ENCODE measurements at regions not wholly inside any gene's neighbourhood (a gene's known extent, or its start where the extent isn't known, plus 50 kb on each side); places are given as distances from the start of the nearest gene placed in this dataset.

- TF ChIP-seq CTCF (IDR thresholded peaks at IDR 0.05) = no peak
- H3K36me3 Mint-ChIP-seq (ENCODE audit: low read depth) = no peaks in the 10 kb centered on the region
- peaks cover 34% of the 10 kb centered on the region for H3K9me3 Mint-ChIP-seq (ENCODE audit: low read depth)
- no peaks in the 10 kb centered on the region for H3K4me1 Mint-ChIP-seq (ENCODE audit: low read depth)
- no peak for DNase-seq (ENCODE audit: low spot score)
- H3K4me3 Mint-ChIP-seq (ENCODE audit: unreplicated experiment) = no peak overlapping the region
- no peak overlapping the region for H3K27ac Mint-ChIP-seq (ENCODE audit: unreplicated experiment)
- H3K27me3 Mint-ChIP-seq (ENCODE audit: low read depth) = no peaks in the 10 kb centered on the region
Observed at GRCh38 chr9:1421436-1421835, 371.3 kb downstream of the DMRT2 start.

- Mint-ChIP-seq H3K4me1 (ENCODE audit: low read depth) (no peaks in the 10 kb centered on the region), H3K27ac (ENCODE audit: unreplicated experiment) (no peak overlapping the region), H3K36me3 (ENCODE audit: low read depth) (no peaks in the 10 kb centered on the region), H3K4me3 (ENCODE audit: unreplicated experiment) (no peak overlapping the region), H3K27me3 (ENCODE audit: low read depth) (peaks cover 1% of the 10 kb centered on the region), H3K9me3 (ENCODE audit: low read depth) (peaks cover 18% of the 10 kb centered on the region)
- DNase-seq (ENCODE audit: low spot score) = no peak
- TF ChIP-seq CTCF (IDR thresholded peaks at IDR 0.05) = no peak
Observed at GRCh38 chr9:1427875-1428274, 377.7 kb downstream of the DMRT2 start.

GRCh38 chr9:1429297-1429696 lies 379.1 kb downstream of the DMRT2 start:
- Mint-ChIP-seq H3K36me3 (ENCODE audit: low read depth) (no peaks in the 10 kb centered on the region), H3K27ac (ENCODE audit: unreplicated experiment) (no peak overlapping the region), H3K4me3 (ENCODE audit: unreplicated experiment) (no peak overlapping the region), H3K4me1 (ENCODE audit: low read depth) (no peaks in the 10 kb centered on the region), H3K27me3 (ENCODE audit: low read depth) (peaks cover 1% of the 10 kb centered on the region), H3K9me3 (ENCODE audit: low read depth) (peaks cover 12% of the 10 kb centered on the region)
- DNase-seq (ENCODE audit: low spot score) = no peak
- TF ChIP-seq CTCF (IDR thresholded peaks at IDR 0.05) = peak; percentile 41

- no peak for TF ChIP-seq CTCF (IDR thresholded peaks at IDR 0.05)
- no peak overlapping the region for H3K27ac Mint-ChIP-seq (ENCODE audit: unreplicated experiment)
- peaks cover 12% of the 10 kb centered on the region for H3K9me3 Mint-ChIP-seq (ENCODE audit: low read depth)
- no peaks in the 10 kb centered on the region for H3K4me1 Mint-ChIP-seq (ENCODE audit: low read depth)
- H3K27me3 Mint-ChIP-seq (ENCODE audit: low read depth) = peaks cover 1% of the 10 kb centered on the region
- no peaks in the 10 kb centered on the region for H3K36me3 Mint-ChIP-seq (ENCODE audit: low read depth)
- H3K4me3 Mint-ChIP-seq (ENCODE audit: unreplicated experiment) = no peak overlapping the region
- DNase-seq (ENCODE audit: low spot score) = no peak
Observed at GRCh38 chr9:1431461-1431860, 381.3 kb downstream of the DMRT2 start.

- Mint-ChIP-seq H3K27me3 (ENCODE audit: low read depth) (peaks cover 1% of the 10 kb centered on the region), H3K4me3 (ENCODE audit: unreplicated experiment) (no peak overlapping the region), H3K9me3 (ENCODE audit: low read depth) (peaks cover 20% of the 10 kb centered on the region), H3K36me3 (ENCODE audit: low read depth) (no peaks in the 10 kb centered on the region), H3K27ac (ENCODE audit: unreplicated experiment) (no peak overlapping the region), H3K4me1 (ENCODE audit: low read depth) (no peaks in the 10 kb centered on the region)
- no peak for DNase-seq (ENCODE audit: low spot score)
- TF ChIP-seq CTCF (IDR thresholded peaks at IDR 0.05) = peak; percentile 33
Observed at GRCh38 chr9:1434052-1434767, 384.1 kb downstream of the DMRT2 start.
